Gastroesophageal sphincter (tissue), 4 donors: ENCODE measurements at regions not wholly inside any gene's neighbourhood (a gene's known extent, or its start where the extent isn't known, plus 50 kb on each side); places are given as distances from the start of the nearest gene placed in this dataset.
A peak's percentile ranks its signal among the peaks of the same experiment; 100 is the strongest.

ENCODE experiments used
- ATAC-seq: fragments of 150-250 bp; one replicate; pipeline ENCODE4 v1.9.1; 2016; ENCODE audit warnings: mild to moderate bottlenecking, moderate library complexity
- H3K27ac ChIP-seq, 4 donors: fragments of 200-600 bp; sonication (generic) in 3 of 4; 1 replicate in 3 of 4; 2 replicates in 1 of 4; pipeline ENCODE4 v1.5.1; 2016 to 2019
- H3K27me3 ChIP-seq: fragments of 200-600 bp; sonication (generic); one replicate; pipeline ENCODE4 v1.5.1; 2019
- H3K36me3 ChIP-seq, 2 donors: fragments of 200-600 bp; sonication (generic); one replicate each; pipeline ENCODE4 v1.5.1; 2019; ENCODE audit warnings: control low read depth in 1 of 2
- H3K4me1 ChIP-seq, 3 donors: fragments of 200-600 bp; sonication (generic); 1 replicate in 2 of 3; 2 replicates in 1 of 3; pipeline ENCODE4 v1.5.1; 2016 to 2019; ENCODE audit warnings: control low read depth in 2 of 3
- H3K4me3 ChIP-seq, 2 donors: fragments of 200-600 bp; sonication (generic); one replicate each; pipeline ENCODE4 v1.5.1; 2019; ENCODE audit warnings: mild to moderate bottlenecking in 1 of 2, moderate library complexity in 1 of 2
- H3K9me3 ChIP-seq, 3 donors: fragments of 200-600 bp; sonication (generic); one replicate each; pipeline ENCODE4 v1.5.1; 2017 to 2019; ENCODE audit warnings: control low read depth in 2 of 3
- EP300 ChIP-seq: sonication (generic); formaldehyde crosslinking; IDR thresholded peaks from one replicate; pipeline ENCODE4 v1.6.1; 2017; ENCODE audit warnings: antibody characterized with exemption, mild to moderate bottlenecking
- POLR2A ChIP-seq, 2 donors: fragments of 450-650 bp; IDR thresholded peaks; one replicate each; pipeline ENCODE4 v1.6.1; 2017; ENCODE audit warnings: antibody characterized with exemption in 2 of 2, mild to moderate bottlenecking in 2 of 2, moderate library complexity in 1 of 2
- POLR2AphosphoS5 ChIP-seq: sonication (generic); formaldehyde crosslinking; IDR thresholded peaks from one replicate; pipeline ENCODE4 v1.6.1; 2017; ENCODE audit warnings: antibody characterized with exemption
- WGBS, 2 donors: methylation state at CpG; one replicate each; pipeline ENCODE4 v1.1.5; 2018; ENCODE audit warnings: low coverage in 1 of 2; 5-methylcytosine and 5-hydroxymethylcytosine counted together
- TF ChIP-seq, protein P1 (sequence below), 4 experiments: fragments of 200-600 bp in 2 of 4; fragments of 450-650 bp in 2 of 4; sonication (generic) in 1 of 4; IDR thresholded peaks; one replicate each; pipeline ENCODE4 v1.5.1; 2017 to 2019; ENCODE audit warnings: antibody characterized with exemption in 4 of 4, mild to moderate bottlenecking in 2 of 4, moderate library complexity in 2 of 4

DNA sequence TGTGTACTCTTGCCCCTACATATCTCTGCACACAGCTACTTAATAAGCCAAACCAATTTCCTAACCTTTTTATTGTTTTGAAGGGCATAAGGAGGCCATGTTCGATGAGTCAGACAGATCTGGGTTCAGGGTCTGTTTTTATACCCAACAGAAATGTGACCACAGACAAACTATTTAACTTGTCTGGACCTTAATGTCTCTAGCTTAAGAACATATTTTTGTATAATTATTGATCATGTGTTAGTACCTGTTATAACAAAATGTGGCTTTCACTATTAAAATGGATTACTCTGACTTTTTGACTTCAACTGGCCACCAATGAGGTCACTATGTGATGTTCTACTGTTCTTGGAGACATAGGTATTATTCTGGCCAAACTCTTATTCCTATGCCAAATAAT lies 507.8 kb upstream of the USP24 start:
- Histone ChIP-seq H3K27me3 (no peaks in the 10 kb centered on the region), H3K9me3 (no peaks in the 10 kb centered on the region), H3K4me1 (peaks cover 16 to 59% (median 17%) of the 10 kb centered on the region in 3 donors), H3K4me3 (no peak overlapping the region), H3K36me3 (no peaks in the 10 kb centered on the region), H3K27ac (no peak overlapping the region)
- ATAC-seq: no peak
- 84 to 100% methylated on average over 1 of the region's 1 CpG for WGBS, 2 donors
- no peak for TF ChIP-seq POLR2AphosphoS5

DNA sequence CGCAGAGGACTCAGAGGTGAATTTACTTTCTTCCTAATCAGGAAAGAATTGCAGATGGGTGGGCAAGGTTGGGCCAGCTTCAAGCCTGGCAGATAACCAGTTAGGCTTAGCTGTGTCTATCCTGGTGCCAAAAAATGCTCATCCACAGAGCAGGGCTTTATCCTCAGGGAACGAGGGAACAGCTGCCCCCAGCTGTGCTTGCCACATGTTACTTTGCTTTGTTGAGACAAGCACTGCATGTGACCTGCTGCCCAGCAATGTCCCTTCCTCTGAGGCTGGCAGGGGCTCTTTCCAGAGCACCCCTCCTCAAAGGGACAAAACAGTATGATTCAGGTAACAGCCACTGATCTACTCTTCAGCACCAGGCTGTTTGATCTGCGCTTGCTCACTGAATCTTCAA lies 505.1 kb upstream of the USP24 start:
- peaks cover 17 to 68% (median 19%) of the 10 kb centered on the region in 3 donors for H3K4me1 ChIP-seq
- WGBS, 2 donors: 10 to 61% methylated on average over 2 to 3 of the region's 3 CpGs
- H3K27ac ChIP-seq: peak overlapping the region; percentile 70 to 90 (median 80)
- no peak for TF ChIP-seq EP300
- TF ChIP-seq POLR2A (IDR thresholded peaks at IDR 0.05): no peak
- TF ChIP-seq, protein P1, sequence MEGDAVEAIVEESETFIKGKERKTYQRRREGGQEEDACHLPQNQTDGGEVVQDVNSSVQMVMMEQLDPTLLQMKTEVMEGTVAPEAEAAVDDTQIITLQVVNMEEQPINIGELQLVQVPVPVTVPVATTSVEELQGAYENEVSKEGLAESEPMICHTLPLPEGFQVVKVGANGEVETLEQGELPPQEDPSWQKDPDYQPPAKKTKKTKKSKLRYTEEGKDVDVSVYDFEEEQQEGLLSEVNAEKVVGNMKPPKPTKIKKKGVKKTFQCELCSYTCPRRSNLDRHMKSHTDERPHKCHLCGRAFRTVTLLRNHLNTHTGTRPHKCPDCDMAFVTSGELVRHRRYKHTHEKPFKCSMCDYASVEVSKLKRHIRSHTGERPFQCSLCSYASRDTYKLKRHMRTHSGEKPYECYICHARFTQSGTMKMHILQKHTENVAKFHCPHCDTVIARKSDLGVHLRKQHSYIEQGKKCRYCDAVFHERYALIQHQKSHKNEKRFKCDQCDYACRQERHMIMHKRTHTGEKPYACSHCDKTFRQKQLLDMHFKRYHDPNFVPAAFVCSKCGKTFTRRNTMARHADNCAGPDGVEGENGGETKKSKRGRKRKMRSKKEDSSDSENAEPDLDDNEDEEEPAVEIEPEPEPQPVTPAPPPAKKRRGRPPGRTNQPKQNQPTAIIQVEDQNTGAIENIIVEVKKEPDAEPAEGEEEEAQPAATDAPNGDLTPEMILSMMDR (IDR thresholded peaks at IDR 0.05): peak in 1 of 4 experiments; percentile 22
- TF ChIP-seq POLR2AphosphoS5: peak; percentile 66
- no peaks in the 10 kb centered on the region for H3K9me3 ChIP-seq
- peak; percentile 9 for ATAC-seq
- H3K4me3 ChIP-seq: no peak overlapping the region
- H3K27me3 ChIP-seq: no peaks in the 10 kb centered on the region
- H3K36me3 ChIP-seq: no peaks in the 10 kb centered on the region

DNA sequence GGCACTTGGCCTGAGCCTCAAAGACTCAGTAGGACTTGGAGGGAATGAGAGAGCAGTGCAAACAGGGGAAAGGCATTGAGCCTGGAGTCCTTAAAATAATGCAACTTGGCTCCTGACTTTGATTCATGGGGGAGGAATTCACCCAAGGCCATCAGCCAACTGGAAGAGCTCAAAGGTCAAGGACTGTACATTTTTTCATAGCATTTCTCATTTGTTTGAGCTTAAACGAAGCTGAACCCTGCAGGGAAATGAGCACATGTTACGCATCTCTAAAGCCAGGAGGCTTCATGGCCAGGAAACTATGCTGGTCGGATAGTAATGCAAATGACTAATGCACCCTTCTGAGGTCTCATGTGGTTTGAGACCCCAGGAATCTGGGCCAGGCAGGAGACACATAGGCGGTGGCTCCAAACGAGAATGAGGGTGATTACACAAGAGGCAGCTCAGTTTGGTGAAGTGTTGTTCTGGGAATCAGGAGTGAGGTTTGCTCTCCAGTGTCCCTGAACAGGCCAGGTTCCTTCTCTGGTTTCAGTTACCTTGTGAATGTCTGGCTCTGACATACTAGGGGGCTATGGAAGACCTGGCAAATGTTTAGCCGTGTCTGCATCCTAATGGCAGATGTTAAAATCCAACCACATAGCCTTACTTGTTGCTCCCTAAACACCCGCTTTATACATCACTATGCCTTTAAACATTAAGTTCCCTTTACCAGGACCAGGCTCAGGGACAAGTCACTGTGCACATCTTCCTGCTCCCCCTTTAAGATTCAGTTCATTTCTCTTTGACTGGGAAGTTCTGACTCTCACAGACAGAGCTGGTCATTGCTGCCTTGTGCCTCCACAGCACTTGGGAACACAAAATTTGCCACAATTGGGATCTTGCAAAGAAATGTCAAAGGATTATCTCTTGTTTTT lies 503.9 kb upstream of the USP24 start:
- no peak overlapping the region for H3K4me3 ChIP-seq
- H3K27ac ChIP-seq: peak overlapping the region; percentile 78 to 90 (median 83)
- H3K4me1 ChIP-seq: peaks cover 19 to 59% (median 21%) of the 10 kb centered on the region in 3 donors
- ATAC-seq: peak; percentile 97
- H3K27me3 ChIP-seq: no peaks in the 10 kb centered on the region
- no peaks in the 10 kb centered on the region for H3K36me3 ChIP-seq
- 19 to 48% methylated on average over 2 to 7 of the region's 7 CpGs for WGBS, 2 donors
- TF ChIP-seq, protein P1 (IDR thresholded peaks at IDR 0.05): peak in 1 of 4 experiments; percentile 3
- no peak for TF ChIP-seq EP300
- TF ChIP-seq POLR2AphosphoS5: peak; percentile 99
- TF ChIP-seq POLR2A (IDR thresholded peaks at IDR 0.05): no peak
- no peaks in the 10 kb centered on the region for H3K9me3 ChIP-seq

DNA sequence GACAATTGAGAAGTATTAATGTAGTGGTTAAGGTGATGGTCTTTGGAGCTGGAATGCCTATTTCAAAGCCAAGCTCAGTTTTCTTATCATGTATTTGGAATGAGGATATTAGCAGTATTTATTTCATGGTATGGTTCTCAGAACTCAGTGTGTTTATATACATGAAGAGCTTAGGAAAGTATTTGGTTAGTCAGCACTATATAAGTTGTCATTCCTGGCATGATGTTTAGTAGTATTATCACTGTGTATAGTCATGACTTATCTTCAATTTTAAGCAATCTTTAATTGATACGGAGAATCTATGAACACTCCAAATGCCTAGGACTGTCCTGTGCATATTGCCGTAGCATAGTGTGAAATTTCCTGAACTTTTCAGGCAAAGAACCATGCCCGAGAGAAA lies 501.9 kb upstream of the USP24 start:
- no peaks in the 10 kb centered on the region for H3K36me3 ChIP-seq
- no peaks in the 10 kb centered on the region for H3K27me3 ChIP-seq
- no peak overlapping the region for H3K4me3 ChIP-seq
- 40 to 82% methylated on average over 1 to 3 of the region's 3 CpGs for WGBS, 2 donors
- TF ChIP-seq EP300: no peak
- TF ChIP-seq POLR2A (IDR thresholded peaks at IDR 0.05): no peak
- TF ChIP-seq, protein P1 (IDR thresholded peaks at IDR 0.05): no peak
- no peak for TF ChIP-seq POLR2AphosphoS5
- no peaks in the 10 kb centered on the region for H3K9me3 ChIP-seq
- no peak for ATAC-seq
- H3K4me1 ChIP-seq: peaks cover 19 to 51% (median 21%) of the 10 kb centered on the region in 3 donors
- H3K27ac ChIP-seq: peak overlapping the region in 1 of 4 donors; percentile 83

DNA sequence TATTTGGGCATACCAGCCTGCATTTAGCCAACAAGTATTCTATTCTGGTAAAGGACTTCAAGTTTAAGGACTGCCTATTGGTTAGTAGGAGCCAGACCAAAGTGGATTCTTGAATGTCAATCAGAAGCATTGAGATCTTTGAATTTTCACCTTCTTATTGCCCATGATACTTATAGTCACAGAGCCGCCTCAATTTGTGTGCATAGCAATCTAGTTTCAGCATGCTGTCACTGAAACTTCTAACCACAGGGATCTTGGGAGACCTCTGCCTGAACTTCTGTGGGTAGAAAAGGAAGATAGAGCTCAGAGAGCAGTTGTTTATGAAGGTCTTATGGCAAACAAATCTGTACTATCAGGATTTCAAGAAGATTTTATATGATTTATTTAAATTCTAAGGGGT lies 501.4 kb upstream of the USP24 start:
- Histone ChIP-seq H3K9me3 (no peaks in the 10 kb centered on the region), H3K4me1 (peaks cover 19 to 51% (median 21%) of the 10 kb centered on the region in 3 donors), H3K36me3 (no peaks in the 10 kb centered on the region), H3K27me3 (no peaks in the 10 kb centered on the region), H3K27ac (no peak overlapping the region), H3K4me3 (no peak overlapping the region)
- ATAC-seq: no peak
- TF ChIP-seq, protein P1 (IDR thresholded peaks at IDR 0.05): no peak
- no peak for TF ChIP-seq EP300
- no peak for TF ChIP-seq POLR2AphosphoS5
- no peak for TF ChIP-seq POLR2A (IDR thresholded peaks at IDR 0.05)
- 83% methylated on average over 1 of the region's 1 CpG for WGBS, 2 donors
